ENCODE measurements at regions not wholly inside any gene's neighbourhood (a gene's known extent, or its start where the extent isn't known, plus 50 kb on each side); places are given as distances from the start of the nearest gene placed in this dataset.

GRCh38 chr10:120800528-120801323, 50.4 kb upstream of the WDR11 start:
- Histone ChIP-seq H2BK12ac (ENCODE audit: insufficient read length, low read depth, low read length) (no peak overlapping the region), H3K4ac (ENCODE audit: low read depth, low read length) (no peak overlapping the region), H3K23me2 (ENCODE audit: insufficient read length, low read depth, low read length, poor library complexity, severe bottlenecking) (no peaks in the 10 kb centered on the region), H2BK15ac (ENCODE audit: low read depth, low read length) (no peak overlapping the region), H3K9ac (ENCODE audit: extremely low read depth, insufficient read length, low read length) (no peak overlapping the region), H4K5ac (ENCODE audit: insufficient read length, low read depth, low read length) (no peak overlapping the region), H4K8ac (replicated peaks; ENCODE audit: insufficient read length, low read depth, low read length) (no peak overlapping the region), H3K56ac (ENCODE audit: insufficient read length, low read depth, low read length) (no peak overlapping the region), H4K91ac (ENCODE audit: insufficient read length, low read depth, low read length) (no peak overlapping the region), H3K18ac (ENCODE audit: insufficient read length, low read depth, low read length) (no peak overlapping the region), H2BK5ac (ENCODE audit: insufficient read length, low read length) (no peak overlapping the region), H3K27me3 (ENCODE audit: insufficient read depth, low read length) (no peaks in the 10 kb centered on the region), H3K27ac (ENCODE audit: insufficient read length, low read depth, low read length) (peak overlapping the region; percentile 75), H3K14ac (ENCODE audit: insufficient read depth, low read length) (no peak overlapping the region), H3K23ac (ENCODE audit: insufficient read length, low read depth, low read length) (no peak overlapping the region), H3T11ph (ENCODE audit: low read length) (no peak overlapping the region), H3K9me3 (ENCODE audit: control insufficient read depth, low read depth, low read length) (no peaks in the 10 kb centered on the region), H2BK120ac (ENCODE audit: low read depth, low read length, poor library complexity, severe bottlenecking) (no peak overlapping the region), H2BK20ac (ENCODE audit: low read depth, low read length, poor library complexity, severe bottlenecking) (no peak overlapping the region), H3K4me1 (ENCODE audit: insufficient read depth, low read length) (peaks cover 6% of the 10 kb centered on the region; the same call in 1 of the 2 replicates), H3K79me2 (ENCODE audit: insufficient read depth, low read length) (no peaks in the 10 kb centered on the region), H2AFZ (ENCODE audit: low read length) (no peak overlapping the region), H3K79me1 (ENCODE audit: insufficient read depth, low read depth, low read length, poor library complexity, severe bottlenecking) (no peaks in the 10 kb centered on the region), H4K20me1 (ENCODE audit: control insufficient read depth, insufficient read depth, insufficient read length) (no peaks in the 10 kb centered on the region), H2AK5ac (ENCODE audit: insufficient read length, low read length) (no peak overlapping the region), H3K4me2 (ENCODE audit: insufficient read depth, insufficient read length, low read length) (peak overlapping the region; percentile 41)
- Mint-ChIP-seq H3K27ac (peak overlapping the region; percentile 84 to 97 (median 97)), H3K4me3 (peak overlapping the region; percentile 2 to 49; a peak in 4 of 5 replicates), H3K36me3 (ENCODE audit: insufficient read depth in 1 of 3, low read depth in 3 of 3) (peaks cover 6 to 13% (median 7%) of the 10 kb centered on the region in 3 experiments; a peak in 6 of 7 replicates), H3K9me3 (peaks cover 12% of the 10 kb centered on the region in 2 experiments), H3K27me3 (ENCODE audit: low read depth) (no peaks in the 10 kb centered on the region), H3K4me1 (peaks cover 43 to 57% of the 10 kb centered on the region in 2 experiments)
- no peak for DNase-seq
- no CpG with 5 or more reads among the region's 3 CpGs for WGBS (ENCODE audit: extremely low coverage, insufficient read length, low lambda C conversion rate)
- no peak for TF ChIP-seq CTCF (conservative IDR thresholded peaks at IDR 0.05)

All from H9 (cell line).